OCI-LY1 (cell line): ENCODE measurements at regions not wholly inside any gene's neighbourhood (a gene's known extent, or its start where the extent isn't known, plus 50 kb on each side); places are given as distances from the start of the nearest gene placed in this dataset.

ENCODE experiments used
- H2AFZ ChIP-seq: fragments of 200-600 bp; sonication (generic), shearing (Covaris generic); 2 replicates; pipeline ENCODE4 v1.6.0; 2014; ENCODE audit warnings: antibody characterized with exemption, mild to moderate bottlenecking, low read length
- H3F3A ChIP-seq: fragments of 200-600 bp; sonication (generic), shearing (Covaris generic); 2 replicates; pipeline ENCODE4 v1.6.0; 2014; ENCODE audit warnings: mild to moderate bottlenecking, antibody characterized with exemption, low read length, moderate library complexity; ENCODE audit not compliant: insufficient read depth
- H3K27ac ChIP-seq: fragments of 200-600 bp; sonication (generic); 2 replicates; pipeline ENCODE4 v1.5.1; 2014; ENCODE audit warnings: low read length, mixed run types, mild to moderate bottlenecking, low read depth; ENCODE audit not compliant: poor library complexity, severe bottlenecking
- H3K27me3 ChIP-seq: fragments of 200-600 bp; sonication (generic); 2 replicates; pipeline ENCODE4 v1.6.0; 2014; ENCODE audit warnings: antibody characterized with exemption, mild to moderate bottlenecking, low read length, moderate library complexity; ENCODE audit not compliant: insufficient read depth
- H3K36me3 ChIP-seq: fragments of 200-600 bp; sonication (generic); 2 replicates; pipeline ENCODE4 v1.6.1; 2014; ENCODE audit warnings: mild to moderate bottlenecking, antibody characterized with exemption, low read length, moderate library complexity, mixed read lengths; ENCODE audit not compliant: insufficient read depth
- H3K4me1 ChIP-seq: fragments of 200-600 bp; sonication (generic); 2 replicates; pipeline ENCODE4 v1.5.1; 2014; ENCODE audit warnings: mild to moderate bottlenecking, low read length, moderate library complexity; ENCODE audit not compliant: insufficient read depth, severe bottlenecking
- H3K4me2 ChIP-seq: fragments of 200-600 bp; sonication (generic), shearing (Covaris generic); 2 replicates; pipeline ENCODE4 v1.6.1; 2014; ENCODE audit warnings: low read length
- H3K4me3 ChIP-seq: fragments of 200-600 bp; sonication (generic); 2 replicates; pipeline ENCODE4 v1.5.1; 2014; ENCODE audit warnings: low read length, low read depth, mild to moderate bottlenecking, mixed read lengths; ENCODE audit not compliant: poor library complexity, severe bottlenecking
- H3K79me2 ChIP-seq: fragments of 200-600 bp; shearing (Covaris generic); 2 replicates; pipeline ENCODE4 v1.6.1; 2016; ENCODE audit warnings: mixed run types, low read length, mixed read lengths; ENCODE audit not compliant: insufficient read depth
- H3K9ac ChIP-seq: fragments of 200-600 bp; sonication (generic), shearing (Covaris generic); 2 replicates; pipeline ENCODE4 v1.6.1; 2014; ENCODE audit warnings: mild to moderate bottlenecking, low read length, mixed read lengths
- H3K9me2 ChIP-seq: fragments of 200-600 bp; sonication (generic), shearing (Covaris generic); 2 replicates; pipeline ENCODE4 v1.6.1; 2014; ENCODE audit warnings: low read depth, mild to moderate bottlenecking, low read length, mixed read lengths
- H3K9me3 ChIP-seq: fragments of 200-600 bp; shearing (Covaris generic); 2 replicates; pipeline ENCODE4 v1.6.1; 2014; ENCODE audit warnings: low read length, mixed read lengths
- H4K20me1 ChIP-seq: fragments of 200-600 bp; sonication (generic), shearing (Covaris generic); 2 replicates; pipeline ENCODE4 v1.6.0; 2016; ENCODE audit warnings: mild to moderate bottlenecking, low read length; ENCODE audit not compliant: insufficient read depth
- EZH2 ChIP-seq: fragments of 200-600 bp; sonication (generic), shearing (Covaris generic); IDR thresholded peaks from 2 replicates; pipeline ENCODE4 v1.8.0; 2017; ENCODE audit warnings: borderline replicate concordance, mixed run types, mild to moderate bottlenecking, antibody characterized with exemption, low read length, moderate library complexity, mixed read lengths
- TF ChIP-seq, protein P1 (sequence below): fragments of 200-600 bp; sonication (generic), shearing (Covaris generic); IDR thresholded peaks from 2 replicates; pipeline ENCODE4 v1.5.1; 2017; ENCODE audit warnings: mild to moderate bottlenecking, antibody characterized with exemption, low read length, moderate library complexity, mixed read lengths

DNA sequence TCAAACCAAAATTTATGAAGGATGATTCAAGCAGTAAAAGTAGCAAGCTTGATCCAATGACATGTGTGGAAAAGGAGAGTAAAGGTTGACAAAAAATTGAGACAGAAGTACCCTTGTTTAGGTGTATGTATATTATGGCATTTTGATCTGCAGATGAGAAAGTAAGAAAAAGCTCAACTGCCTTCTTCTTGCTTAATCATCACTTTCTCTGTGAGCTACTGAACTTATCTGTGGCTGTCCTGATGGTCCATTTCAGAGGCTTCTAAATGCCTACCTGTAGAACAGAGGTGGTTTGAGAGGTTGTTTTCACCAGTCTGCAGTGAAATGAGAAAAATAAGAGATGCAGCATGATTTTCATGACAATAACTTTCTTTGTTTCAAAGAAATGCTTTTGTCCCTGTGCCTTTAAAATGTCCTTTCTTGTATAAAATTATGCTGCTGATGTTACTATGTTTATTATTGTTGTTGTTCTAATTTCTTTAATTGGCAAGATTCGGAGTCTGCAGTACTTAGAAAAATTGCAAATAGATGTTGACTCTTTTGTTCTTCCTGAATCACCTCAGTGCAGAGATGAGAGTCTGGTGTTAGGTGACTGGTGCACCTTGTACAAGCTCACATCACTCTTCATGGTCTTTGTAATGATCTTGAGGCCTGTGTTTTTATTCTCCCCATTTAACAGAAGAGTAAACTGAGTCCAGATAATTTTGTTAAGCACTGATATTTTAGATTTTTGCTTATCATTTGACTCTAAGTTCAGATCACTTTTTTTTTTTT is 821.9 kb downstream of the VRK1 start:
- no peak overlapping the region for H3K9ac ChIP-seq
- no peak overlapping the region for H2AFZ ChIP-seq
- no peaks in the 10 kb centered on the region for H4K20me1 ChIP-seq
- no peak overlapping the region for H3K4me3 ChIP-seq
- no peak overlapping the region for H3K4me2 ChIP-seq
- no peaks in the 10 kb centered on the region for H3K36me3 ChIP-seq
- no peaks in the 10 kb centered on the region; the same call in 1 of the 2 replicates for H3K9me3 ChIP-seq
- no peaks in the 10 kb centered on the region for H3K4me1 ChIP-seq
- no peaks in the 10 kb centered on the region for H3F3A ChIP-seq
- TF ChIP-seq, protein P1, sequence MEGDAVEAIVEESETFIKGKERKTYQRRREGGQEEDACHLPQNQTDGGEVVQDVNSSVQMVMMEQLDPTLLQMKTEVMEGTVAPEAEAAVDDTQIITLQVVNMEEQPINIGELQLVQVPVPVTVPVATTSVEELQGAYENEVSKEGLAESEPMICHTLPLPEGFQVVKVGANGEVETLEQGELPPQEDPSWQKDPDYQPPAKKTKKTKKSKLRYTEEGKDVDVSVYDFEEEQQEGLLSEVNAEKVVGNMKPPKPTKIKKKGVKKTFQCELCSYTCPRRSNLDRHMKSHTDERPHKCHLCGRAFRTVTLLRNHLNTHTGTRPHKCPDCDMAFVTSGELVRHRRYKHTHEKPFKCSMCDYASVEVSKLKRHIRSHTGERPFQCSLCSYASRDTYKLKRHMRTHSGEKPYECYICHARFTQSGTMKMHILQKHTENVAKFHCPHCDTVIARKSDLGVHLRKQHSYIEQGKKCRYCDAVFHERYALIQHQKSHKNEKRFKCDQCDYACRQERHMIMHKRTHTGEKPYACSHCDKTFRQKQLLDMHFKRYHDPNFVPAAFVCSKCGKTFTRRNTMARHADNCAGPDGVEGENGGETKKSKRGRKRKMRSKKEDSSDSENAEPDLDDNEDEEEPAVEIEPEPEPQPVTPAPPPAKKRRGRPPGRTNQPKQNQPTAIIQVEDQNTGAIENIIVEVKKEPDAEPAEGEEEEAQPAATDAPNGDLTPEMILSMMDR: no peak
- no peak for TF ChIP-seq EZH2
- H3K27me3 ChIP-seq: no peaks in the 10 kb centered on the region
- no peaks in the 10 kb centered on the region for H3K9me2 ChIP-seq
- no peaks in the 10 kb centered on the region for H3K79me2 ChIP-seq
- no peak overlapping the region for H3K27ac ChIP-seq

DNA sequence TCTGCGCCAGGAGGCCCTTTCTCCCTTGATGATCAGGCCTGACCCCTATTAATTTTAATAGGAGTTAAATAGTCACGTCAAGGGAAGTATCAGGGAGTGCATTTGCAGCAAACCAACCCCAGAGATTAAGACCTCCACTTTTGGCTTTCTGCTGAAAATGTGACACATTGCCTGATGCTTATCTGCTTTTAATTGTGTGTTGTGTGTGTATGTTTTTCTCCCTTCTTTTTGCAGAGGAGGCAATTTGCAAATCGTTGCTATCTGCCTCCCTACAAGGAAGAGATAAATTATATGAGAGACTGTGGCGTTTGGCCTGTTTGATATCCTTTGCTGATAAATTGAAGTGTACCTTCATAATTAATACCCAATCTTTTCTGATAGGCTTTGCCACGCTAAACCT is 822.9 kb downstream of the VRK1 start:
- Histone ChIP-seq H3K4me3 (no peak overlapping the region), H3K4me2 (no peak overlapping the region)

DNA sequence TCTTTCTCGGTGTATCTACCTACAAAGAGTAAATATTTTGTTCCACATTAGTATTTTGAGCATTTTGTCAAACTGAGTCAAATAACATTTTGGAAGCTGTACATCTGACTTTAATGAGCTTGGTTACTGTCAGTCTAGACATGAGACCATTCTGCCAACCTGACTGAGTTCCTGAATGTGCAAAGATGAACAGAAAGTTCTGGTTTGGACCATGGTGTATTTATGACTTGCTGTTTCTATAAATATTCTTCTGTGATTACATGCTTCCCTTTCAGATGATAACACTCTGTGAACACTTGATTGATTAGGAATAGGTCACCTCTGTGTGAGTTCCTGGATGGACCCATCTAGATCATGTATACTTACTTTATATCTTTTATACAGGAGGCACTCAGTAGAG is 827.8 kb downstream of the VRK1 start:
- no peak overlapping the region for H3K27ac ChIP-seq
- H3K27me3 ChIP-seq: no peaks in the 10 kb centered on the region
- H3K9me2 ChIP-seq: no peaks in the 10 kb centered on the region

More for the DNA sequence above, 822.9 kb downstream of the VRK1 start:
- no peaks in the 10 kb centered on the region for H3F3A ChIP-seq
- no peaks in the 10 kb centered on the region for H3K36me3 ChIP-seq
- H4K20me1 ChIP-seq: no peaks in the 10 kb centered on the region
- no peaks in the 10 kb centered on the region for H3K4me1 ChIP-seq
- no peaks in the 10 kb centered on the region for H3K27me3 ChIP-seq
- H3K27ac ChIP-seq: no peak overlapping the region
- TF ChIP-seq, protein P1: no peak
- no peak for TF ChIP-seq EZH2
- no peak overlapping the region for H3K9ac ChIP-seq
- no peaks in the 10 kb centered on the region for H3K79me2 ChIP-seq
- no peaks in the 10 kb centered on the region for H3K9me2 ChIP-seq
- H2AFZ ChIP-seq: no peak overlapping the region
- H3K9me3 ChIP-seq: no peaks in the 10 kb centered on the region; the same call in 1 of the 2 replicates

More for the DNA sequence above, 827.8 kb downstream of the VRK1 start:
- Histone ChIP-seq H4K20me1 (no peaks in the 10 kb centered on the region), H2AFZ (no peak overlapping the region), H3K4me2 (no peak overlapping the region), H3K9ac (no peak overlapping the region), H3F3A (no peaks in the 10 kb centered on the region), H3K9me3 (no peaks in the 10 kb centered on the region), H3K79me2 (no peaks in the 10 kb centered on the region), H3K4me3 (no peak overlapping the region), H3K4me1 (no peaks in the 10 kb centered on the region), H3K36me3 (no peaks in the 10 kb centered on the region)
- no peak for TF ChIP-seq EZH2
- TF ChIP-seq, protein P1: no peak
